Erythroblast (primary cell): ENCODE measurements at regions not wholly inside any gene's neighbourhood (a gene's known extent, or its start where the extent isn't known, plus 50 kb on each side); places are given as distances from the start of the nearest gene placed in this dataset.

Experiments
- GATA1 ChIP-seq: IDR thresholded peaks from 2 replicates; pipeline ENCODE4 v1.6.1; 2011; ENCODE audit warnings: low read depth, mild to moderate bottlenecking, control low read depth, low read length, moderate library complexity
- POLR2A ChIP-seq: IDR thresholded peaks from 2 replicates; pipeline ENCODE4 v1.6.1; 2011; ENCODE audit warnings: mild to moderate bottlenecking, low read length

GRCh38 chr2:64808092-64808491 lies 154.4 kb upstream of the SERTAD2 start:
- TF ChIP-seq POLR2A (no peak), GATA1 (no peak)
